NAMALWA (cell line): ENCODE measurements at regions not wholly inside any gene's neighbourhood (a gene's known extent, or its start where the extent isn't known, plus 50 kb on each side); places are given as distances from the start of the nearest gene placed in this dataset.
A peak's percentile ranks its signal among the peaks of the same experiment; 100 is the strongest.
"Not testable (repeated sequence)": the region's sequence is repeated elsewhere in the genome, so short reads cannot be mapped to it uniquely, and the experiment has no call there.

Experiments
- DNase-seq: peaks from one replicate; pipeline ENCODE4 v3.0.0-alpha.2; 2015; ENCODE audit warnings: low spot score

GRCh38 chr13:72657379-72657778 is 70.0 kb downstream of the MZT1 start:
- no peak for DNase-seq

GRCh38 chr13:72656357-72656756 is 71.1 kb downstream of the MZT1 start:
- DNase-seq: no peak

- no peak for DNase-seq
Measured at GRCh38 chr13:72653506-72653905, 73.9 kb downstream of the MZT1 start.

GRCh38 chr13:72652681-72653080 is 74.7 kb downstream of the MZT1 start:
- no peak for DNase-seq

- peak; percentile 23 for DNase-seq
Measured at GRCh38 chr13:72651144-72651543, 76.3 kb downstream of the MZT1 start.

GRCh38 chr13:72650051-72650700 is 77.3 kb downstream of the MZT1 start:
- no peak for DNase-seq

GRCh38 chr13:72648513-72649065 is 78.8 kb downstream of the MZT1 start:
- DNase-seq: peak; percentile 13

- no peak for DNase-seq
Measured at GRCh38 chr13:72647422-72647821, 80.0 kb downstream of the MZT1 start.

GRCh38 chr13:72645521-72645920 is 81.9 kb downstream of the MZT1 start:
- no peak for DNase-seq

- DNase-seq: peak; percentile 75
Measured at GRCh38 chr13:72643311-72643989, 84.0 kb downstream of the MZT1 start.

- DNase-seq: no peak
Measured at GRCh38 chr13:72639377-72639776, 88.1 kb downstream of the MZT1 start.

- no peak for DNase-seq
Measured at GRCh38 chr13:72638059-72638815, 89.2 kb downstream of the MZT1 start.

- no peak for DNase-seq
Measured at GRCh38 chr13:72637561-72637960, 89.9 kb downstream of the MZT1 start.

- no peak for DNase-seq
Measured at GRCh38 chr13:72634859-72635258, 92.6 kb downstream of the MZT1 start.

GRCh38 chr13:72622546-72622945 is 104.9 kb downstream of the MZT1 start:
- no peak for DNase-seq

- no peak for DNase-seq
Measured at GRCh38 chr13:72620874-72621273, 106.6 kb downstream of the MZT1 start.

- DNase-seq: no peak
Measured at GRCh38 chr13:72617951-72618350, 109.5 kb downstream of the MZT1 start.

- DNase-seq: no peak
Measured at GRCh38 chr13:72617186-72617585, 110.2 kb downstream of the MZT1 start.

GRCh38 chr13:72610251-72610891 is 117.1 kb downstream of the MZT1 start:
- DNase-seq: not testable (repeated sequence)

GRCh38 chr13:72599178-72599743 is 128.2 kb downstream of the MZT1 start:
- DNase-seq: no peak

- DNase-seq: no peak
Measured at GRCh38 chr13:72590091-72590740, 137.2 kb downstream of the MZT1 start.
